Mesendoderm (in vitro differentiated cells): ENCODE measurements at regions not wholly inside any gene's neighbourhood (a gene's known extent, or its start where the extent isn't known, plus 50 kb on each side); places are given as distances from the start of the nearest gene placed in this dataset.

Source experiments
- DNase-seq: peaks from one replicate; pipeline ENCODE4 v3.0.0; 2013
- H2AK5ac ChIP-seq: 2 replicates; pipeline ENCODE4 v1.6.1; 2013; ENCODE audit warnings: low read length, inconsistent platforms
- H2BK120ac ChIP-seq: 2 replicates; pipeline ENCODE4 v1.6.1; 2013; ENCODE audit warnings: low read depth, mild to moderate bottlenecking, low read length, moderate library complexity, mixed read lengths
- H2BK15ac ChIP-seq: replicated peaks from 2 replicates; pipeline ENCODE4 v1.6.1; 2013; ENCODE audit warnings: low read depth, mild to moderate bottlenecking, moderate library complexity
- H2BK5ac ChIP-seq: 2 replicates; pipeline ENCODE4 v1.6.1; 2013; ENCODE audit warnings: low read length, inconsistent platforms
- H3K18ac ChIP-seq: 2 replicates; pipeline ENCODE4 v1.6.1; 2013; ENCODE audit warnings: mild to moderate bottlenecking, low read length, mixed read lengths
- H3K23ac ChIP-seq: one replicate; pipeline ENCODE4 v1.6.1; 2013; ENCODE audit warnings: low read length
- H3K27ac ChIP-seq: 2 replicates; pipeline ENCODE4 v1.5.1; 2013; ENCODE audit warnings: low read depth, mild to moderate bottlenecking, inconsistent platforms, low read length, moderate library complexity
- H3K27me3 ChIP-seq: 2 replicates; pipeline ENCODE4 v1.6.1; 2013; ENCODE audit warnings: low read length, control low read depth, mild to moderate bottlenecking, inconsistent platforms; ENCODE audit not compliant: insufficient read depth, poor library complexity
- H3K36me3 ChIP-seq: 2 replicates; pipeline ENCODE4 v1.6.1; 2013; ENCODE audit warnings: low read length, inconsistent platforms; ENCODE audit not compliant: control insufficient read depth, insufficient read depth
- H3K4ac ChIP-seq: one replicate; pipeline ENCODE4 v1.6.1; 2013; ENCODE audit warnings: low read depth, mild to moderate bottlenecking, low read length, moderate library complexity
- H3K4me1 ChIP-seq: 2 replicates; pipeline ENCODE4 v1.6.1; 2013; ENCODE audit warnings: low read depth, low read length, inconsistent platforms; ENCODE audit not compliant: control insufficient read depth
- H3K4me2 ChIP-seq: 2 replicates; pipeline ENCODE4 v1.6.1; 2013; ENCODE audit warnings: low read length
- H3K4me3 ChIP-seq: 2 replicates; pipeline ENCODE4 v1.5.1; 2013; ENCODE audit warnings: mild to moderate bottlenecking, low read length
- H3K56ac ChIP-seq: one replicate; pipeline ENCODE4 v1.6.1; 2013; ENCODE audit warnings: low read length
- H3K79me1 ChIP-seq: 2 replicates; pipeline ENCODE4 v1.6.1; 2013; ENCODE audit warnings: low read length, inconsistent platforms
- H3K79me2 ChIP-seq: 2 replicates; pipeline ENCODE4 v1.6.1; 2013; ENCODE audit warnings: mild to moderate bottlenecking, low read length; ENCODE audit not compliant: control insufficient read depth, insufficient read depth
- H3K9ac ChIP-seq: 2 replicates; pipeline ENCODE4 v1.6.1; 2013; ENCODE audit warnings: low read length, inconsistent platforms
- H4K5ac ChIP-seq: one replicate; pipeline ENCODE4 v1.6.1; 2013; ENCODE audit warnings: low read length
- H4K8ac ChIP-seq: one replicate; pipeline ENCODE4 v1.6.1; 2013; ENCODE audit warnings: low read depth, mild to moderate bottlenecking, control low read depth, low read length, moderate library complexity
- WGBS: extraction: QIAGEN DNeasy Blood & Tissue Kit; methylation state at CpG from one replicate; pipeline ENCODE4 v1.1.7; 2013; ENCODE audit warnings: low lambda C conversion rate, missing lambda C conversion rate; ENCODE audit not compliant: insufficient coverage; ENCODE audit errors: extremely low coverage; 5-methylcytosine and 5-hydroxymethylcytosine counted together

- Histone ChIP-seq H2BK5ac (peak overlapping the region; percentile 30), H4K8ac (no peak overlapping the region), H2BK15ac (no peak overlapping the region), H3K4ac (peak overlapping the region; percentile 31), H3K79me1 (no peaks in the 10 kb centered on the region), H3K9ac (no peak overlapping the region), H3K79me2 (no peaks in the 10 kb centered on the region), H3K4me2 (no peak overlapping the region), H3K23ac (no peak overlapping the region), H3K36me3 (no peaks in the 10 kb centered on the region), H4K5ac (no peak overlapping the region), H2AK5ac (no peak overlapping the region), H3K27ac (peak overlapping the region; percentile 27), H3K56ac (peak overlapping the region; percentile 57), H3K4me1 (peaks cover 4% of the 10 kb centered on the region), H3K18ac (no peak overlapping the region), H3K4me3 (no peak overlapping the region), H2BK120ac (no peak overlapping the region), H3K27me3 (no peaks in the 10 kb centered on the region)
- DNase-seq, result peak; percentile 44
- WGBS, result no CpG with 5 or more reads among the region's 2 CpGs
Measured at GRCh38 chr6:105940990-105941389, 145.1 kb upstream of the PRDM1 start.

GRCh38 chr6:105936972-105937371 is 149.2 kb upstream of the PRDM1 start:
- no peaks in the 10 kb centered on the region for H3K79me1 ChIP-seq
- no peak overlapping the region for H3K4me2 ChIP-seq
- H3K36me3 ChIP-seq, result no peaks in the 10 kb centered on the region
- peak overlapping the region; percentile 17 for H3K27ac ChIP-seq
- no CpG with 5 or more reads among the region's 2 CpGs for WGBS
- no peak overlapping the region for H3K4ac ChIP-seq
- H2BK120ac ChIP-seq, result no peak overlapping the region
- DNase-seq, result peak; percentile 82
- no peak overlapping the region for H3K23ac ChIP-seq
- no peak overlapping the region for H2AK5ac ChIP-seq
- H2BK5ac ChIP-seq, result no peak overlapping the region
- peaks cover 1% of the 10 kb centered on the region for H3K4me1 ChIP-seq
- no peaks in the 10 kb centered on the region for H3K27me3 ChIP-seq
- no peak overlapping the region for H3K18ac ChIP-seq
- H4K8ac ChIP-seq, result no peak overlapping the region
- H3K4me3 ChIP-seq, result no peak overlapping the region
- no peak overlapping the region for H2BK15ac ChIP-seq
- no peak overlapping the region for H4K5ac ChIP-seq
- H3K9ac ChIP-seq, result no peak overlapping the region
- H3K79me2 ChIP-seq, result no peaks in the 10 kb centered on the region
- peak overlapping the region; percentile 36 for H3K56ac ChIP-seq

DNA sequence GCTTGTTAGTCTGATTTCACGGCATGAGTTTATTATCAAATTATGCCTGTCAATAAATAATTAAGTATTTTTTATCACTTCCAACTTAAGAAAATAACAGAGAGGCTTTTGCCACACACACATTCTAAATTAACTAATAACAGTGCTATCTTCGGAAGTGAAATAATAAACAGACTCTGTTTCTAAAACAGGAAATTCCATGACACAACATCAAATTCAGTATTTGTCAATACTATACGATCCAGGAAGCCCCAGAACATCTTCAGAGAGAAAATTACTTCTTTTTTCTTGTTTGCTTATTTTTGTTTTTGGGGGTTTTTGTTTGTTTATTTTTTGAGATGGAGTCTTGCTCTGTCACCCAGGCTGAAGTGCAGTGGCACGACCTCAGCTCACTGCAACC is 150.7 kb upstream of the PRDM1 start:
- no peak for DNase-seq
- Histone ChIP-seq H3K27ac (no peak overlapping the region), H3K18ac (no peak overlapping the region), H3K4me1 (peaks cover 1% of the 10 kb centered on the region), H3K79me1 (no peaks in the 10 kb centered on the region), H3K4me3 (no peak overlapping the region), H3K56ac (no peak overlapping the region), H3K4me2 (no peak overlapping the region), H2BK15ac (no peak overlapping the region), H3K36me3 (no peaks in the 10 kb centered on the region), H3K9ac (no peak overlapping the region), H2AK5ac (no peak overlapping the region), H3K23ac (no peak overlapping the region), H2BK5ac (no peak overlapping the region), H3K27me3 (no peaks in the 10 kb centered on the region), H2BK120ac (no peak overlapping the region), H3K79me2 (no peaks in the 10 kb centered on the region), H4K8ac (no peak overlapping the region), H4K5ac (no peak overlapping the region), H3K4ac (no peak overlapping the region)
- no CpG with 5 or more reads among the region's 4 CpGs for WGBS

DNA sequence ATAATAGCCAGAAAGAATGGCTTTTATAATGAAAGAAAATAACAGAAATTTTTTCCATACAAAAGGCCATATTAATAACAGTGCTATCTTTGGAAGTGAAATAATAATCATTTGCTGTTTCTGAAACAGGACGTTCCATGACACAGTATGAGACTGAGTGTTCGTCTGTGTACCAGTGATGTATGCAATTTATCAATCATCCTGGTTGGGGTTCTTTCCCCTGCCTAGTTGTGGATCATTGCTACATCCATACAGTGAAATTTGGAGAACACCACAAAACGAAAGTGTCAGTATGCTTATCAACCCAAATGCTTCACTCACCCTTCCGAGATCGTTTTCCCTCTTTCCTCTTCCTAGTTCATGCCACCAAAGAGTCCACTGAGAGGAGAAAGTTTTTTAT is 151.4 kb upstream of the PRDM1 start:
- H3K36me3 ChIP-seq, result no peaks in the 10 kb centered on the region
- H2BK120ac ChIP-seq, result peak overlapping the region; percentile 73
- H2BK5ac ChIP-seq, result no peak overlapping the region
- H3K27ac ChIP-seq, result no peak overlapping the region
- H3K23ac ChIP-seq, result no peak overlapping the region
- no peak overlapping the region for H3K4me3 ChIP-seq
- no peak overlapping the region for H3K4me2 ChIP-seq
- no peak overlapping the region for H3K56ac ChIP-seq
- no peak overlapping the region for H4K8ac ChIP-seq
- no peaks in the 10 kb centered on the region for H3K79me2 ChIP-seq
- peak overlapping the region; percentile 59 for H3K4ac ChIP-seq
- no peaks in the 10 kb centered on the region for H3K79me1 ChIP-seq
- no peaks in the 10 kb centered on the region for H3K27me3 ChIP-seq
- WGBS, result no CpG with 5 or more reads among the region's 5 CpGs
- H2AK5ac ChIP-seq, result no peak overlapping the region
- peak overlapping the region; percentile 83 for H3K18ac ChIP-seq
- no peak overlapping the region for H3K9ac ChIP-seq
- peaks cover 1% of the 10 kb centered on the region for H3K4me1 ChIP-seq
- no peak for DNase-seq
- H4K5ac ChIP-seq, result no peak overlapping the region
- no peak overlapping the region for H2BK15ac ChIP-seq

DNA sequence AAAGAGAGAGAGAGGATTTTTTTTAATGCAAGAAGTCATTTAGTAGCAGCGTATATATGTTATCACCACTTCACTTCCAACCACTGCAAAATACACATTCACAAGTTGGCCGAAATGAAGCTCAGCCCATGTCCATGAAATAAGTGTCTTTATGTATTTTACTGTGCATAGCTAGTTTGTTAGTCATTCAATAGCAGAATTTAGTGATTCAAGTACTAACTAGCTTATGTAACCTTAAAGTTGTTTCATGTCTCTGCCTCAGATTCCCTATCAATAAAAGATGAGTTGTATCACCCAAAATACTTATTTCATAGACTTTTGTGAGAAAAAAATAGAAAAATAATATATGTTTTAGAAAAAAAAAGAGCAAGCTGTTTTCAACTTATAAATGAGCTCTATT is 153.7 kb upstream of the PRDM1 start:
- no CpG with 5 or more reads among the region's 2 CpGs for WGBS
- H3K79me2 ChIP-seq, result no peaks in the 10 kb centered on the region

DNA sequence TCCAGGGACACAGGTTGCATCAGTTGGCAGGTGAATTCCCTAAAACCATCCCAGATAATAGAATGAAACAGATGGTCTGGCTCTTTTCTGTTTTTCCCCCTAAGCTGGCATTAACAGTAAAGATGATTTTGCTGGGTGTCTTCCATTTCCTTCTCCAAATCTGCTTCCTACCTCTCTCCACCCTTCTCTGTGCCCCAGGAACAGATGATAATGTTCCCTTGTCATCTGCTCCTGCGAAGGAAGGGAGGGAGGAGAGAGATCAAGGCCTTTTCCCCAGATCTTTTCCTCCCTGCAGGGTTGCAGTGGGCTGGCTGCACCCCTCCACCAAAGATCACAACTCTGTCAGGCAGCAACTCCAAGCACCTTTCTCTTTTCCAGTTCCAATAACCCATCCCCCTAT is 156.5 kb upstream of the PRDM1 start:
- no peaks in the 10 kb centered on the region for H3K4me1 ChIP-seq
- H2BK5ac ChIP-seq, result no peak overlapping the region
- no peak overlapping the region for H3K18ac ChIP-seq
- no peaks in the 10 kb centered on the region for H3K36me3 ChIP-seq
- WGBS, result no CpG with 5 or more reads among the region's 1 CpG
- H2BK120ac ChIP-seq, result no peak overlapping the region
- H3K4me2 ChIP-seq, result no peak overlapping the region
- no peak overlapping the region for H3K56ac ChIP-seq
- no peak overlapping the region for H3K9ac ChIP-seq
- no peak overlapping the region for H4K5ac ChIP-seq
- H3K79me1 ChIP-seq, result no peaks in the 10 kb centered on the region
- no peaks in the 10 kb centered on the region for H3K27me3 ChIP-seq
- H3K4ac ChIP-seq, result no peak overlapping the region
- no peak overlapping the region for H4K8ac ChIP-seq
- H3K27ac ChIP-seq, result no peak overlapping the region
- no peak overlapping the region for H3K23ac ChIP-seq
- no peak overlapping the region for H2AK5ac ChIP-seq
- no peak overlapping the region for H3K4me3 ChIP-seq
- H2BK15ac ChIP-seq, result no peak overlapping the region
- no peaks in the 10 kb centered on the region for H3K79me2 ChIP-seq
- DNase-seq, result no peak

More for the DNA sequence above, 153.7 kb upstream of the PRDM1 start:
- H3K27ac ChIP-seq, result no peak overlapping the region
- H3K36me3 ChIP-seq, result no peaks in the 10 kb centered on the region
- no peak overlapping the region for H3K4me2 ChIP-seq
- no peak overlapping the region for H2BK5ac ChIP-seq
- H4K5ac ChIP-seq, result no peak overlapping the region
- DNase-seq, result no peak
- no peak overlapping the region for H3K18ac ChIP-seq
- H2BK120ac ChIP-seq, result no peak overlapping the region
- no peak overlapping the region for H3K4ac ChIP-seq
- no peak overlapping the region for H2AK5ac ChIP-seq
- no peak overlapping the region for H3K56ac ChIP-seq
- no peak overlapping the region for H2BK15ac ChIP-seq
- no peak overlapping the region for H3K23ac ChIP-seq
- H3K79me1 ChIP-seq, result no peaks in the 10 kb centered on the region
- H3K27me3 ChIP-seq, result no peaks in the 10 kb centered on the region
- peaks cover 1% of the 10 kb centered on the region for H3K4me1 ChIP-seq
- H4K8ac ChIP-seq, result no peak overlapping the region
- no peak overlapping the region for H3K9ac ChIP-seq
- no peak overlapping the region for H3K4me3 ChIP-seq
